ENCODE measurements at regions not wholly inside any gene's neighbourhood (a gene's known extent, or its start where the extent isn't known, plus 50 kb on each side); places are given as distances from the start of the nearest gene placed in this dataset.

DNA sequence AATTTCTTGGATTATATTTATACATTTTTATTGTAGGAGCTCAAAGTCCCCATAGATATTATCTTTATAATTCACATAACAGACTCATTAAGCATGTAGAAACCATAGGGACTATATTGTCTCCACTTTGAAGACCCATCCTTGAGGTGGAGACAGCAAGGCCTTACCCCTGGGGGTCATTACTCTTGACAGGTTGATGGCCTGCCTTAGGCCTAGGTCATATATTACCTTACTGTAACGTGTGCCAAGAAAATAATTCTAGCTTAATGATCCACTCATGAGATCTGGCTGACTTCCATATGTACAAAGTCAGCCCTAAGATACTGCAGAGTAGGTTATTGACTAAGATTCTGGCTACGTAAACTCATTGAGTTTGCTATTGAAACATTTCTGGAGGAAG, 65.4 kb upstream of the GLS start:
- Histone ChIP-seq H3K27me3 (no peaks in the 10 kb centered on the region), H3K4me1 (ENCODE audit: insufficient read depth) (peaks cover 2% of the 10 kb centered on the region), H3K36me3 (no peaks in the 10 kb centered on the region), H3K27ac (no peak overlapping the region), H3K9me3 (no peaks in the 10 kb centered on the region), H3K4me3 (no peak overlapping the region)
- WGBS, 3 donors = 62 to 85% (median 75%) methylated on average over 2 of the region's 2 CpGs
- intact Hi-C loops (cut with DNase I) = no loop called here
- TF ChIP-seq EP300 (IDR thresholded peaks at IDR 0.05) (no peak), POLR2A (IDR thresholded peaks at IDR 0.05) (no peak)
- TF ChIP-seq, protein P1, sequence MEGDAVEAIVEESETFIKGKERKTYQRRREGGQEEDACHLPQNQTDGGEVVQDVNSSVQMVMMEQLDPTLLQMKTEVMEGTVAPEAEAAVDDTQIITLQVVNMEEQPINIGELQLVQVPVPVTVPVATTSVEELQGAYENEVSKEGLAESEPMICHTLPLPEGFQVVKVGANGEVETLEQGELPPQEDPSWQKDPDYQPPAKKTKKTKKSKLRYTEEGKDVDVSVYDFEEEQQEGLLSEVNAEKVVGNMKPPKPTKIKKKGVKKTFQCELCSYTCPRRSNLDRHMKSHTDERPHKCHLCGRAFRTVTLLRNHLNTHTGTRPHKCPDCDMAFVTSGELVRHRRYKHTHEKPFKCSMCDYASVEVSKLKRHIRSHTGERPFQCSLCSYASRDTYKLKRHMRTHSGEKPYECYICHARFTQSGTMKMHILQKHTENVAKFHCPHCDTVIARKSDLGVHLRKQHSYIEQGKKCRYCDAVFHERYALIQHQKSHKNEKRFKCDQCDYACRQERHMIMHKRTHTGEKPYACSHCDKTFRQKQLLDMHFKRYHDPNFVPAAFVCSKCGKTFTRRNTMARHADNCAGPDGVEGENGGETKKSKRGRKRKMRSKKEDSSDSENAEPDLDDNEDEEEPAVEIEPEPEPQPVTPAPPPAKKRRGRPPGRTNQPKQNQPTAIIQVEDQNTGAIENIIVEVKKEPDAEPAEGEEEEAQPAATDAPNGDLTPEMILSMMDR (IDR thresholded peaks at IDR 0.05) = no peak
- no peak for DNase-seq

DNA sequence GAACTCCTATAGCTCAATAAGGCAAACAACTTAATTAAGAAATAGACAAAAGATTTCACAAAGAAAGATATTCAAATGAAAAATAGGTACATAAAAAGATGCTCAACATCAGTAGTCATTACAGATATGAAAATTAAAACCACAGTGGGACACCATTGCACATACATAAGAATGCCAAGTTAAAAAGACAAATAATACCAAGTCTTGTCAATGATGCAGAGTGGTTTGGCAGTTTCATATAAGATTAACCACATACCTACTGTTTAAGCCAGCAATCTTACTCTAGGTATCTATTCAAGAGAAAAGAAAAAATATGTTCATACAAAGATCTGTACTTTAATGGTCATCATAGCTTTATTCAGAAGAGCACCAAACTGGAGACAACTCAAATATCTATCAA, 63.5 kb upstream of the GLS start:
- Histone ChIP-seq H3K27ac (no peak overlapping the region), H3K9me3 (no peaks in the 10 kb centered on the region), H3K27me3 (no peaks in the 10 kb centered on the region), H3K36me3 (no peaks in the 10 kb centered on the region), H3K4me1 (ENCODE audit: insufficient read depth) (peaks cover 2% of the 10 kb centered on the region), H3K4me3 (no peak overlapping the region)
- TF ChIP-seq, protein P1 (IDR thresholded peaks at IDR 0.05) = no peak
- no peak for TF ChIP-seq POLR2A (IDR thresholded peaks at IDR 0.05)
- TF ChIP-seq EP300 (IDR thresholded peaks at IDR 0.05) = no peak
- intact Hi-C loops (cut with DNase I) = no loop called here
- DNase-seq = no peak

DNA sequence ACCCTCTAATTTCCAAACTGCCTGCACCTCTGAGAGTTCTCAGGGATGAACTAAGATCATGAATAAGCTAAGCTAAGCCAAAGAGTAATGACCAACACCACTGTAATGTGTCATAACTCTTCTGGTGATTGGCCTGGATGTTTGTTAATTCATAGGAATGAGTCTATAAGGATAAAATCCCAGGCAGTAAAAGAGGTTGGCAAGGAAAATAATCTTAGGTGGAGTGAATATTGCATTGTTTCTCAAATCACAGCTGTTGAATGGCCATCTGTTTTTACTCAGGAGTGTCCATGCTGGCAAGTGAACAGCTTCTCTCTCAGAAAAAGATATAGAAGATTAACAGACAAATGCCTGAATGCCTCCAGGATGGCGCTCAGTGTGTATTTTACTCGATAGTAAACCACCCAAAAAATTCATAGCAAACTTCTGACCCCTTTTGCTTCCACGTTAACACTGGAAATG, 60.8 kb upstream of the GLS start:
- WGBS, 3 donors = 11 to 16% (median 15%) methylated on average over 3 of the region's 3 CpGs
- Histone ChIP-seq H3K36me3 (no peaks in the 10 kb centered on the region), H3K9me3 (no peaks in the 10 kb centered on the region), H3K27ac (no peak overlapping the region), H3K27me3 (no peaks in the 10 kb centered on the region), H3K4me1 (ENCODE audit: insufficient read depth) (no peaks in the 10 kb centered on the region), H3K4me3 (no peak overlapping the region)
- TF ChIP-seq EP300 (IDR thresholded peaks at IDR 0.05) (no peak), POLR2A (IDR thresholded peaks at IDR 0.05) (no peak)
- TF ChIP-seq, protein P1 (IDR thresholded peaks at IDR 0.05) = no peak
- DNase-seq = no peak
- intact Hi-C loops (cut with DNase I) = no loop called here

DNA sequence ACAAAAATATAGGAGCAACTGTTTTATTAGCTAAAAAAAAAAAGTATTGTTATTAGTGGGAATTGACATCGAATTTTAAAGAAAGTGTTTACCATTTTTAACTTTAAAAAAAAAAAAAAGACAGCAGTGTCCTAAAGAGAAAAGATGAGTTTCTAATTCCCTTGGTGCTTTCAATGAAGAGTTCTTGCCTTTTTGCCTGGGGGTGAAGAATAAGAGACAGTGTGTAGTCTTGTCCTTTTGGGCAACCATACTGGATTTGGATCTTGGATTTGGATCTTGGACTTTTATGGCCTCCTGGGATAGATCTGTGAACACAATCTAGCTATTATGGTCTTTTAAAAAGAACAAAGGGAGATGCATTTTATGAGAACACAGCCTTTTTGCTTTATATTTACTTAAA, 60.2 kb upstream of the GLS start:
- H3K27ac ChIP-seq = no peak overlapping the region
- 13 to 23% (median 18%) methylated on average over 1 of the region's 1 CpG for WGBS, 3 donors
- H3K9me3 ChIP-seq = no peaks in the 10 kb centered on the region
- no peaks in the 10 kb centered on the region for H3K27me3 ChIP-seq
- no peaks in the 10 kb centered on the region for H3K4me1 ChIP-seq (ENCODE audit: insufficient read depth)
- no peaks in the 10 kb centered on the region for H3K36me3 ChIP-seq
- TF ChIP-seq, protein P1 (IDR thresholded peaks at IDR 0.05) = no peak
- TF ChIP-seq POLR2A (IDR thresholded peaks at IDR 0.05) = no peak
- no peak for TF ChIP-seq EP300 (IDR thresholded peaks at IDR 0.05)
- no peak for DNase-seq
- no peak overlapping the region for H3K4me3 ChIP-seq
- intact Hi-C loops (cut with DNase I) = no loop called here

DNA sequence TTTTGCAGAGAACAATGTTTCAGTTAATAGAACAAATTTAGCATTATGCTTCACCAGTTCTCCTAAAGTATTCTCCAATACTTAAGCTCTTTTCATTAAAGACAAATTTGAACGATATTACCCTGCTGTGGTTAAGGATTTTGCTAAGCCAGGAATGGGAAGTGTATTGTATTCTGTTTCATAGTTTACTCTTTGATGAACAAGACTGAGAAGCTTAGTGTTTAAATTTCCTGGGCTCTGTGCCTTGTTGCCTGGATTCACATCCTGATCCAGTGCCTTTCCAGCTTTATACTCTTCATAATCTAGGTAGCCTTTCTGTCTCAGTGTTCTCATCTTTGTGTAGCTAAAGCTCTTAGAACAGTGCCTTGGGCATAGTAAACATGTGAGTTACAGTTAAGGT, 58.6 kb upstream of the GLS start:
- TF ChIP-seq POLR2A (IDR thresholded peaks at IDR 0.05) (no peak), EP300 (IDR thresholded peaks at IDR 0.05) (no peak)
- TF ChIP-seq, protein P1 (IDR thresholded peaks at IDR 0.05) = no peak
- H3K36me3 ChIP-seq = no peaks in the 10 kb centered on the region
- no peaks in the 10 kb centered on the region for H3K4me1 ChIP-seq (ENCODE audit: insufficient read depth)
- H3K4me3 ChIP-seq = no peak overlapping the region
- WGBS, 3 donors = 55 to 66% (median 59%) methylated on average over 1 of the region's 1 CpG
- intact Hi-C loops (cut with DNase I) = no loop called here
- H3K27ac ChIP-seq = no peak overlapping the region
- H3K9me3 ChIP-seq = no peaks in the 10 kb centered on the region
- DNase-seq = no peak
- no peaks in the 10 kb centered on the region for H3K27me3 ChIP-seq
